Suprapubic skin (tissue), 3 donors: ENCODE measurements at regions not wholly inside any gene's neighbourhood (a gene's known extent, or its start where the extent isn't known, plus 50 kb on each side); places are given as distances from the start of the nearest gene placed in this dataset.
"Not testable (repeated sequence)": the region's sequence is repeated elsewhere in the genome, so short reads cannot be mapped to it uniquely, and the experiment has no call there.

ENCODE experiments used
- EP300 ChIP-seq: sonication (generic); formaldehyde crosslinking; IDR thresholded peaks from one replicate; pipeline ENCODE4 v1.6.1; 2017; ENCODE audit warnings: antibody characterized with exemption
- POLR2A ChIP-seq, 2 donors: fragments of 450-650 bp; IDR thresholded peaks; one replicate each; pipeline ENCODE4 v1.6.1; 2017; ENCODE audit warnings: antibody characterized with exemption in 2 of 2, mild to moderate bottlenecking in 2 of 2, moderate library complexity in 2 of 2
- TF ChIP-seq, protein P1 (sequence below), 2 donors: fragments of 200-600 bp in 1 of 2; fragments of 450-650 bp in 1 of 2; sonication (generic) in 1 of 2; IDR thresholded peaks; one replicate each; pipeline ENCODE4 v1.5.1; 2016 to 2019; ENCODE audit warnings: antibody characterized with exemption in 2 of 2, mild to moderate bottlenecking in 1 of 2, moderate library complexity in 1 of 2

DNA sequence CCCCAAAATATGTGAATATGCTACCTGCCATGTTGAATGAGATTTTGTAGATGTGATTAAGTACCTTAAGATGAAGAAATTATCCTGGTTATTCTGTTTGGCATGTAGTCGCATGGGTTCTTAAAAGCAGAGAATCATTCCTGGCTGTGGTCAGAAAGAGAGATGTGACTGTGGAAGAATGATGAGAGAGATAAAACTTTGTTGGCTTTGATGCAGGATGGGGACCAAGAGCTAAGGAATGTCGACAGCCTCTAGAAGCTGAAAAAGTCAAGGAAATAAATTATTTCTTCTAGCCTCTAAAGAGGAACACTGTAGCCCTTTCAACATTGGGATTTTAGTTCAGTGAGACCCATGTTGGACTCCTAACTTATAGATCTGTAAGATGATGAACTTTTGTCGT is 584.0 kb downstream of the PRIM2 start:
- TF ChIP-seq, protein P1, sequence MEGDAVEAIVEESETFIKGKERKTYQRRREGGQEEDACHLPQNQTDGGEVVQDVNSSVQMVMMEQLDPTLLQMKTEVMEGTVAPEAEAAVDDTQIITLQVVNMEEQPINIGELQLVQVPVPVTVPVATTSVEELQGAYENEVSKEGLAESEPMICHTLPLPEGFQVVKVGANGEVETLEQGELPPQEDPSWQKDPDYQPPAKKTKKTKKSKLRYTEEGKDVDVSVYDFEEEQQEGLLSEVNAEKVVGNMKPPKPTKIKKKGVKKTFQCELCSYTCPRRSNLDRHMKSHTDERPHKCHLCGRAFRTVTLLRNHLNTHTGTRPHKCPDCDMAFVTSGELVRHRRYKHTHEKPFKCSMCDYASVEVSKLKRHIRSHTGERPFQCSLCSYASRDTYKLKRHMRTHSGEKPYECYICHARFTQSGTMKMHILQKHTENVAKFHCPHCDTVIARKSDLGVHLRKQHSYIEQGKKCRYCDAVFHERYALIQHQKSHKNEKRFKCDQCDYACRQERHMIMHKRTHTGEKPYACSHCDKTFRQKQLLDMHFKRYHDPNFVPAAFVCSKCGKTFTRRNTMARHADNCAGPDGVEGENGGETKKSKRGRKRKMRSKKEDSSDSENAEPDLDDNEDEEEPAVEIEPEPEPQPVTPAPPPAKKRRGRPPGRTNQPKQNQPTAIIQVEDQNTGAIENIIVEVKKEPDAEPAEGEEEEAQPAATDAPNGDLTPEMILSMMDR (IDR thresholded peaks at IDR 0.05), result not testable (repeated sequence)
- TF ChIP-seq POLR2A (IDR thresholded peaks at IDR 0.05); EP300: not testable (repeated sequence)
